SK-N-SH (cell line): ENCODE measurements at regions not wholly inside any gene's neighbourhood (a gene's known extent, or its start where the extent isn't known, plus 50 kb on each side); places are given as distances from the start of the nearest gene placed in this dataset.

Experiments used
- CTCF ChIA-PET: fragments of 300-600, 350-600 bp; formaldehyde crosslinking; extraction: SDS; loops from one replicate; lab custom pipeline; 2021; lab: Yijun Ruan, JAX
- POLR2A ChIA-PET: fragments of 350-600 bp; sonication (Branson Sonifier 250); formaldehyde crosslinking; extraction: SDS; loops from one replicate; lab custom pipeline; 2020; ENCODE audit warnings: antibody characterized with exemption, inconsistent platforms; lab: Yijun Ruan, JAX
- DNase-seq: peaks from one replicate; pipeline ENCODE4 v3.0.0; 2012
- H2AFZ ChIP-seq: fragments of 200-600 bp; sonication (generic); 2 replicates; pipeline ENCODE4 v1.8.1; 2016; ENCODE audit warnings: antibody characterized with exemption, mild to moderate bottlenecking, low read depth
- H3F3A ChIP-seq: fragments of 200-600 bp; sonication (generic); replicated peaks from 2 replicates; pipeline ENCODE3; 2016; ENCODE audit warnings: antibody characterized with exemption, mild to moderate bottlenecking; ENCODE audit not compliant: insufficient read depth
- H3K27ac ChIP-seq, 2 experiments: fragments of 200-500 bp in 1 of 2; fragments of 200-600 bp in 1 of 2; sonication (Bioruptor generic) in 1 of 2; sonication (generic), shearing (Covaris generic) in 1 of 2; 2 replicates each; pipeline versions ENCODE4 v1.5.1 to v1.6.1; 2014 to 2016; ENCODE audit warnings: low read depth in 2 of 2, inconsistent platforms in 1 of 2, low read length in 1 of 2, mild to moderate bottlenecking in 1 of 2, mixed read lengths in 1 of 2
- H3K27me3 ChIP-seq: fragments of 200-600 bp; sonication (generic), shearing (Covaris generic); 2 replicates; pipeline ENCODE4 v1.6.1; 2016; ENCODE audit warnings: mixed run types; ENCODE audit not compliant: insufficient read depth
- H3K36me3 ChIP-seq, 2 experiments: fragments of 200-500 bp in 1 of 2; fragments of 200-600 bp in 1 of 2; sonication (Bioruptor generic) in 1 of 2; sonication (generic) in 1 of 2; replicated peaks in 1 of 2; 2 replicates each; pipeline versions ENCODE3 to v1.5.1; 2014 to 2016; ENCODE audit warnings: low read length in 1 of 2, mild to moderate bottlenecking in 1 of 2; ENCODE audit not compliant: insufficient read depth in 2 of 2, control insufficient read depth in 1 of 2
- H3K4me1 ChIP-seq, 2 experiments: fragments of 200-500 bp in 1 of 2; fragments of 200-600 bp in 1 of 2; sonication (Bioruptor generic) in 1 of 2; sonication (generic), shearing (Covaris generic) in 1 of 2; 2 replicates each; pipeline versions ENCODE4 v1.5.1 to v1.6.1; 2014 to 2016; ENCODE audit warnings: low read depth in 1 of 2, low read length in 1 of 2, mixed run types in 1 of 2; ENCODE audit not compliant: insufficient read depth in 2 of 2, control insufficient read depth in 1 of 2
- H3K4me2 ChIP-seq: fragments of 200-600 bp; sonication (generic), shearing (Covaris generic); 2 replicates; pipeline ENCODE4 v1.6.1; 2017; ENCODE audit warnings: mixed run types
- H3K4me3 ChIP-seq, 2 experiments: fragments of 200-500 bp in 1 of 2; fragments of 200-600 bp in 1 of 2; sonication (Bioruptor generic) in 1 of 2; sonication (generic), shearing (Covaris generic) in 1 of 2; 2 replicates each; pipeline versions ENCODE4 v1.5.1 to v1.8.1; 2014 to 2016; ENCODE audit warnings: low read depth in 2 of 2, inconsistent platforms in 1 of 2, low read length in 1 of 2, mild to moderate bottlenecking in 1 of 2, mixed read lengths in 1 of 2, moderate library complexity in 1 of 2
- H3K79me2 ChIP-seq: fragments of 200-600 bp; sonication (generic); 2 replicates; pipeline ENCODE4 v1.8.1; 2017; ENCODE audit warnings: mild to moderate bottlenecking; ENCODE audit not compliant: insufficient read depth
- H3K9ac ChIP-seq: fragments of 200-600 bp; sonication (generic); 2 replicates; pipeline ENCODE4 v1.6.1; 2017; ENCODE audit warnings: mixed run types
- H3K9me2 ChIP-seq: fragments of 200-600 bp; sonication (generic); 2 replicates; pipeline ENCODE4 v1.6.1; 2017; ENCODE audit warnings: mixed run types
- H3K9me3 ChIP-seq: fragments of 200-600 bp; sonication (generic); 2 replicates; pipeline ENCODE4 v1.6.1; 2017; ENCODE audit warnings: mixed run types, mild to moderate bottlenecking, moderate library complexity
- H4K20me1 ChIP-seq: fragments of 200-600 bp; sonication (generic); 2 replicates; pipeline ENCODE4 v1.6.1; 2017; ENCODE audit warnings: mild to moderate bottlenecking, mixed run types; ENCODE audit not compliant: insufficient read depth
- CHD2 ChIP-seq: fragments of 150-350 bp; IDR thresholded peaks from 2 replicates; pipeline ENCODE4 v1.6.1; 2018; ENCODE audit warnings: low read length; ENCODE audit not compliant: partially characterized antibody
- CTCF ChIP-seq: fragments of 200-600 bp; sonication (generic); IDR thresholded peaks from 2 replicates; pipeline ENCODE4 v1.6.1; 2017; ENCODE audit warnings: antibody characterized with exemption, mild to moderate bottlenecking, moderate library complexity
- EZH2phosphoT487 ChIP-seq: fragments of 200-600 bp; sonication (generic); IDR thresholded peaks from 2 replicates; pipeline ENCODE4 v1.6.1; 2017; ENCODE audit warnings: low read depth, mixed run types, mild to moderate bottlenecking, antibody characterized with exemption, moderate library complexity, borderline replicate concordance
- FOSL2 ChIP-seq: IDR thresholded peaks from 2 replicates; pipeline ENCODE4 v1.4.0; 2012; ENCODE audit warnings: low read depth, mild to moderate bottlenecking, moderate library complexity, borderline replicate concordance
- FOXJ3 ChIP-seq: sonication (generic); formaldehyde crosslinking; IDR thresholded peaks from 2 replicates; pipeline ENCODE4 v1.5.1; 2020; ENCODE audit warnings: mild to moderate bottlenecking, missing genetic modification reagents
- FOXM1 ChIP-seq: IDR thresholded peaks from 2 replicates; pipeline ENCODE4 v1.4.0; 2012; ENCODE audit warnings: low read depth, mild to moderate bottlenecking
- GABPA ChIP-seq: IDR thresholded peaks from 2 replicates; pipeline ENCODE4 v1.4.0; 2012; ENCODE audit warnings: low read depth, mild to moderate bottlenecking
- GATA2 ChIP-seq: sonication (generic); formaldehyde crosslinking; IDR thresholded peaks from 2 replicates; pipeline ENCODE4 v1.5.0; 2020; ENCODE audit warnings: mild to moderate bottlenecking, missing genetic modification reagents
- MAX ChIP-seq: IDR thresholded peaks from 2 replicates; pipeline ENCODE4 v1.4.0; 2012; ENCODE audit warnings: low read depth
- MEF2A ChIP-seq: IDR thresholded peaks from 2 replicates; pipeline ENCODE4 v1.4.0; 2012; ENCODE audit warnings: low read depth, borderline replicate concordance
- SIN3A ChIP-seq: IDR thresholded peaks from 2 replicates; pipeline ENCODE4 v1.6.1; 2012; ENCODE audit warnings: low read depth, mild to moderate bottlenecking, low read length, moderate library complexity, borderline replicate concordance
- SMC3 ChIP-seq: IDR thresholded peaks from 2 replicates; pipeline ENCODE4 v1.6.1; 2012; ENCODE audit warnings: low read depth, low read length, improper control_type of control experiment
- TAF1 ChIP-seq: IDR thresholded peaks from 2 replicates; pipeline ENCODE4 v1.6.1; 2012; ENCODE audit warnings: low read depth, mild to moderate bottlenecking, low read length, moderate library complexity, borderline replicate concordance
- TEAD4 ChIP-seq: IDR thresholded peaks from 2 replicates; pipeline ENCODE4 v1.4.0; 2012; ENCODE audit warnings: mild to moderate bottlenecking, borderline replicate concordance; ENCODE audit not compliant: insufficient read depth
- YY1 ChIP-seq: IDR thresholded peaks from 2 replicates; pipeline ENCODE4 v1.4.0; 2012; ENCODE audit warnings: low read depth, mild to moderate bottlenecking
- ZBTB33 ChIP-seq: IDR thresholded peaks from 2 replicates; pipeline ENCODE4 v1.4.0; 2012; ENCODE audit warnings: low read depth, borderline replicate concordance
- WGBS: methylation state at CpG from one replicate; pipeline ENCODE4 v1.1.6; 2017; ENCODE audit warnings: low lambda C conversion rate; 5-methylcytosine and 5-hydroxymethylcytosine counted together
- TF ChIP-seq, protein P1 (sequence below): IDR thresholded peaks from 2 replicates; pipeline ENCODE4 v1.6.1; 2012; ENCODE audit warnings: mild to moderate bottlenecking, low read depth, low read length, moderate library complexity
- TF ChIP-seq, protein P2 (sequence below): IDR thresholded peaks from 2 replicates; pipeline ENCODE4; 2012

DNA sequence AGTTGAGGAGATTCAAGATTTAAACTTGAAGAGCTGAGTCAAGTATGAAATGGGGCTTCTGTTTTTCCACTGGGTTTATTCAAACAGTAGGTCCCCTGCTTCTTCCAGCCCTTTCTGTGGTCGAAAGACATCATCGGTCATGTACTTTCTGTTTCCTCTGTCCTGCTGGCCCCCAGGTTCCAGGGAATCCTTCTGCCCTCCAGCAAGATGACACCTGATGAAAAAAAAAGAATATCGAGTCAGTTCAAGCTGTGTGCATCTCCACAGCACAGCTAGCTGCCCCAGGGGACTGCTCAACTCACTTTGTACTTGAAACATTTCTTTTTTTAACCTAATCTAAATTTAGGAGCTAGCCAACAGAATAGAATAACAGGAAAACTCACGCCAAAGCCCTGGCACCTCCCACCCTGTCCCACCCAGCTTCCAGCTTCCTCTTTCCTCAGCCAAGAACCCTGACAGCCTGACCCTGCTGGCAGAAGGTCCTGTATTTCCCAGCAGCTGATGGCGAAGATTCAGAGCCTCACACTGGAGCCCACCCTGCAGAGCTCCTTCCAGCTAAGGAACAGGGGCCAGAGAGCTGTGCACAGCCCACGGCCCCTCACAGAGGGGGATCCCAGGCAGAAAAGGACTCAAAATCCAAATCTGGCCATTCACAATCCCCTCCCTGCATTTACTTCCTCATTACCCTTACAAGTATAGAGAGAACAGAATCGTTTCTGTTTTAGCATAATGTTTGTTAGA lies 176.5 kb downstream of the PSMG1 start:
- Histone ChIP-seq H3K9me2 (no peaks in the 10 kb centered on the region), H2AFZ (no peak overlapping the region), H3K27me3 (no peaks in the 10 kb centered on the region), H3F3A (no peaks in the 10 kb centered on the region), H3K27ac (no peak overlapping the region), H3K9me3 (no peaks in the 10 kb centered on the region), H3K36me3 (no peaks in the 10 kb centered on the region), H3K9ac (no peak overlapping the region), H3K4me3 (no peak overlapping the region), H3K79me2 (no peaks in the 10 kb centered on the region), H3K4me2 (no peak overlapping the region), H4K20me1 (no peaks in the 10 kb centered on the region), H3K4me1 (peaks cover 0 to 18% of the 10 kb centered on the region in 2 experiments; a peak in 2 of 4 replicates)
- WGBS = 80% methylated on average over 7 of the region's 7 CpGs
- TF ChIP-seq GATA2 (CRISPR knock-in tag) (no peak), MAX (no peak), TEAD4 (no peak), CTCF (no peak), YY1 (no peak), ZBTB33 (no peak), EZH2phosphoT487 (no peak), GABPA (no peak), FOXM1 (no peak)
- ChIA-PET POLR2A (no interaction called here), CTCF (interaction anchor here (1.1 kb wide), 2 partner anchors 51 to 273 kb away, joined by 3 read pairs; no protein-coding TSS in a partner anchor)
- DNase-seq = no peak

GRCh38 chr21:39005502-39005787 lies 177.8 kb downstream of the PSMG1 start:
- no peaks in the 10 kb centered on the region for H3K9me2 ChIP-seq
- ChIA-PET POLR2A (interaction anchor here (2.5 kb wide), 1 partner anchor 15 kb away, joined by 11 read pairs; no protein-coding TSS in a partner anchor), CTCF (interaction anchor here (1.1 to 1.4 kb wide), 5 partner anchors 13 to 271 kb away, joined by 3 to 5 read pairs (median 4); no protein-coding TSS in a partner anchor)
- no peak overlapping the region for H2AFZ ChIP-seq
- H3K27ac ChIP-seq = peak overlapping the region in 1 of 2 experiments; percentile 11; a peak in 1 of 4 replicates
- no peaks in the 10 kb centered on the region for H3K36me3 ChIP-seq
- WGBS = 76% methylated on average over 3 of the region's 3 CpGs
- no peaks in the 10 kb centered on the region for H3F3A ChIP-seq
- no peaks in the 10 kb centered on the region for H3K27me3 ChIP-seq
- H3K79me2 ChIP-seq = no peaks in the 10 kb centered on the region
- H3K4me1 ChIP-seq = peaks cover 3 to 27% of the 10 kb centered on the region in 2 experiments; a peak in 3 of 4 replicates
- H4K20me1 ChIP-seq = no peaks in the 10 kb centered on the region
- no peaks in the 10 kb centered on the region for H3K9me3 ChIP-seq
- no peak overlapping the region for H3K9ac ChIP-seq
- no peak for DNase-seq
- no peak overlapping the region for H3K4me3 ChIP-seq
- H3K4me2 ChIP-seq = no peak overlapping the region
- TF ChIP-seq SIN3A (no peak), EZH2phosphoT487 (no peak), YY1 (no peak), MEF2A (no peak), FOSL2 (no peak), FOXJ3 (CRISPR knock-in tag) (no peak), FOXM1 (no peak), SMC3 (no peak), TAF1 (no peak), CHD2 (no peak)
- TF ChIP-seq, protein P1, sequence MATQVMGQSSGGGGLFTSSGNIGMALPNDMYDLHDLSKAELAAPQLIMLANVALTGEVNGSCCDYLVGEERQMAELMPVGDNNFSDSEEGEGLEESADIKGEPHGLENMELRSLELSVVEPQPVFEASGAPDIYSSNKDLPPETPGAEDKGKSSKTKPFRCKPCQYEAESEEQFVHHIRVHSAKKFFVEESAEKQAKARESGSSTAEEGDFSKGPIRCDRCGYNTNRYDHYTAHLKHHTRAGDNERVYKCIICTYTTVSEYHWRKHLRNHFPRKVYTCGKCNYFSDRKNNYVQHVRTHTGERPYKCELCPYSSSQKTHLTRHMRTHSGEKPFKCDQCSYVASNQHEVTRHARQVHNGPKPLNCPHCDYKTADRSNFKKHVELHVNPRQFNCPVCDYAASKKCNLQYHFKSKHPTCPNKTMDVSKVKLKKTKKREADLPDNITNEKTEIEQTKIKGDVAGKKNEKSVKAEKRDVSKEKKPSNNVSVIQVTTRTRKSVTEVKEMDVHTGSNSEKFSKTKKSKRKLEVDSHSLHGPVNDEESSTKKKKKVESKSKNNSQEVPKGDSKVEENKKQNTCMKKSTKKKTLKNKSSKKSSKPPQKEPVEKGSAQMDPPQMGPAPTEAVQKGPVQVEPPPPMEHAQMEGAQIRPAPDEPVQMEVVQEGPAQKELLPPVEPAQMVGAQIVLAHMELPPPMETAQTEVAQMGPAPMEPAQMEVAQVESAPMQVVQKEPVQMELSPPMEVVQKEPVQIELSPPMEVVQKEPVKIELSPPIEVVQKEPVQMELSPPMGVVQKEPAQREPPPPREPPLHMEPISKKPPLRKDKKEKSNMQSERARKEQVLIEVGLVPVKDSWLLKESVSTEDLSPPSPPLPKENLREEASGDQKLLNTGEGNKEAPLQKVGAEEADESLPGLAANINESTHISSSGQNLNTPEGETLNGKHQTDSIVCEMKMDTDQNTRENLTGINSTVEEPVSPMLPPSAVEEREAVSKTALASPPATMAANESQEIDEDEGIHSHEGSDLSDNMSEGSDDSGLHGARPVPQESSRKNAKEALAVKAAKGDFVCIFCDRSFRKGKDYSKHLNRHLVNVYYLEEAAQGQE = no peak
- TF ChIP-seq, protein P2, sequence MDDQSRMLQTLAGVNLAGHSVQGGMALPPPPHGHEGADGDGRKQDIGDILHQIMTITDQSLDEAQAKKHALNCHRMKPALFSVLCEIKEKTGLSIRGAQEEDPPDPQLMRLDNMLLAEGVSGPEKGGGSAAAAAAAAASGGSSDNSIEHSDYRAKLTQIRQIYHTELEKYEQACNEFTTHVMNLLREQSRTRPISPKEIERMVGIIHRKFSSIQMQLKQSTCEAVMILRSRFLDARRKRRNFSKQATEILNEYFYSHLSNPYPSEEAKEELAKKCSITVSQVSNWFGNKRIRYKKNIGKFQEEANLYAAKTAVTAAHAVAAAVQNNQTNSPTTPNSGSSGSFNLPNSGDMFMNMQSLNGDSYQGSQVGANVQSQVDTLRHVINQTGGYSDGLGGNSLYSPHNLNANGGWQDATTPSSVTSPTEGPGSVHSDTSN = no peak
